GM12873 (cell line): ENCODE measurements at regions not wholly inside any gene's neighbourhood (a gene's known extent, or its start where the extent isn't known, plus 50 kb on each side); places are given as distances from the start of the nearest gene placed in this dataset.

ENCODE experiments used
- TF ChIP-seq, protein P1 (sequence below): IDR thresholded peaks from 2 replicates; pipeline ENCODE4 v1.5.1; 2012; ENCODE audit warnings: low read depth, mild to moderate bottlenecking, moderate library complexity, low read length, control low read depth; ENCODE audit not compliant: insufficient read depth; ENCODE audit errors: missing control alignments

- TF ChIP-seq, protein P1, sequence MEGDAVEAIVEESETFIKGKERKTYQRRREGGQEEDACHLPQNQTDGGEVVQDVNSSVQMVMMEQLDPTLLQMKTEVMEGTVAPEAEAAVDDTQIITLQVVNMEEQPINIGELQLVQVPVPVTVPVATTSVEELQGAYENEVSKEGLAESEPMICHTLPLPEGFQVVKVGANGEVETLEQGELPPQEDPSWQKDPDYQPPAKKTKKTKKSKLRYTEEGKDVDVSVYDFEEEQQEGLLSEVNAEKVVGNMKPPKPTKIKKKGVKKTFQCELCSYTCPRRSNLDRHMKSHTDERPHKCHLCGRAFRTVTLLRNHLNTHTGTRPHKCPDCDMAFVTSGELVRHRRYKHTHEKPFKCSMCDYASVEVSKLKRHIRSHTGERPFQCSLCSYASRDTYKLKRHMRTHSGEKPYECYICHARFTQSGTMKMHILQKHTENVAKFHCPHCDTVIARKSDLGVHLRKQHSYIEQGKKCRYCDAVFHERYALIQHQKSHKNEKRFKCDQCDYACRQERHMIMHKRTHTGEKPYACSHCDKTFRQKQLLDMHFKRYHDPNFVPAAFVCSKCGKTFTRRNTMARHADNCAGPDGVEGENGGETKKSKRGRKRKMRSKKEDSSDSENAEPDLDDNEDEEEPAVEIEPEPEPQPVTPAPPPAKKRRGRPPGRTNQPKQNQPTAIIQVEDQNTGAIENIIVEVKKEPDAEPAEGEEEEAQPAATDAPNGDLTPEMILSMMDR: no peak
These were observed 269.9 kb downstream of the RCHY1 start for GRCh38 chr4:75244325-75244724.

DNA sequence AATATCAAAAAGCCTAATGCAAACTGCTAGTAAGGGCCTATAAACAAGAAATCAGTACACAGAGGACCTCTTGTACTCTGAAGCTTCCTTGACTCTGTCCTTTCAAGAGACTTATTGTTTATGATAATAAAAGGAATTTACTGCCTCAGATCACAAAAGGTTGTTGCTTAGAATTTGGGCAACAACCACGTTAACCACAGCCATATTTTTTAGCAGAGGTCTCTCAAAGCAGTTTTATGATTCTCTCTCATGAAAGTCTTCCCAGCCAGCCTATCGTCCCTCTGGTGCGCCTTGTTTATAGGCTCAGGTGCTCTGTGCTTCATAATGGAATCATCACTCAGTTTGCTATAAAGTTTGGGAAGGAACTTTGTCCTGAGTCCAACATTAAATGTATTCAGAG, 270.6 kb downstream of the RCHY1 start:
- TF ChIP-seq, protein P1: no peak

GRCh38 chr4:75235359-75235951, 278.7 kb downstream of the RCHY1 start:
- TF ChIP-seq, protein P1: no peak

DNA sequence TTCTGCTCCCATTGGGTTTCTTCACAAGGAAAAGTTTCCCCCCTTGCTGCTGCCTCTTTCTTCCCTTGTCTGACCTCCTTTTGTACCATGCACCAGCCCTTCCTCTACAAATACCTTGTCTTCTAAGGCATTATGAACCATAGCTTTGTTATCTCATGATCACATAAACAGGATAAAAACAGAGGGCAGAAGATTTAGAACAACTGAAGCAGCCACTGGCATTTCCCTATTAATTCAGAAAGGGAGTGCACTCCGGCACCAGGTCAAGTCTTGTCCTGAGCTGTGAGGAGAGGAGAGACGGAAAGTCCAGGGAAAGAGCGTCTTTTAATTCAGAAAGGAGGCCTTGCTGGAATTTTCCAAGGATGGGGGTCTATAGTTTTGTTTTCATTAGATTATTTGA, 281.7 kb downstream of the RCHY1 start:
- TF ChIP-seq, protein P1: no peak

GRCh38 chr4:75229806-75230570, 284.2 kb downstream of the RCHY1 start:
- TF ChIP-seq, protein P1: no peak

- TF ChIP-seq, protein P1: no peak
These were observed 280.6 kb downstream of the PARM1 start for GRCh38 chr4:75213480-75213879.

- TF ChIP-seq, protein P1: no peak
These were observed 278.5 kb downstream of the PARM1 start for GRCh38 chr4:75211422-75211821.
